ENCODE measurements at regions not wholly inside any gene's neighbourhood (a gene's known extent, or its start where the extent isn't known, plus 50 kb on each side); places are given as distances from the start of the nearest gene placed in this dataset.
A peak's percentile ranks its signal among the peaks of the same experiment; 100 is the strongest.

DNA sequence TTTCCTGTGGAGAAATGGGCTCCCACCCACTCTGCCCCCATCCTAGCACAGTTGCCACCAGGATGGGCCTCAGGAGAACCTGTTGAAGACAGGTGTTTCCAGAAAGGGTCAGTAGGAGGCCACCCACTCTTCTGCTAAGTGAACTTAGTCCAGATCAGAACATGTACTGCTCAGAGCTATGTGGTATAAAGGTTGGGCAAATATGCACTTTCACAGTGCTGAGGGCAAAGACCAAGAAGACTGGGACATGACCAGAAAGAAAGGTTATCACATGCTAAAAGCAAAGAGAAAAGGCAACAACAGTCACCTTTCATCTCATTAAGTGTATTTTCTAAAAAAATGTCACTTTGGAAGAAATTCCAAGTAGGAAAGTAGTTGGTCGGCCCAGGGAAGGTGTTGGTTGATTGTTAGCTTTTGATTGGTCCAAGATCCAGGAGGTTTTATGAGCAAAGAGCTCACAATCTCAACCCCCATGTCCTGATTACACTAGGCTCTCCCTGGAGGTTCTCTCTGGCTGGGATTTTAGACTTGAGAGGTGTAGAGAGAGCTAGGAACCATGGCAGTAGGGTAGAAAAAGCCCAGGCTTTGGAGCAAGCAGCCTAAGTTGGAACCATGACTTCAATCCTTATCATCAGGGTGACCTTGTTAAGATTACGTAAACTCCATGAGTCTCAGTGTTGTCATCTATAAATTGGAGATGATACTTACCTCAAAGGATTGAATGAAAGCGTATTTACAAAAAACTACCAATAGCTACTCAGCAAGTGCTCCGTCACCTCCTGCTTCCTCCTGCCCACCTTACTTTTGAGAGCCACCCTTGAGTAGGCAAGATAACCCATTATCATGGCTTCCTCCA lies 102.6 kb downstream of the GLUL start (continued):
- TF ChIP-seq ZFYVE20 (CRISPR knock-in tag; IDR thresholded peaks at IDR 0.05; ENCODE audit: borderline replicate concordance, low read depth) (no peak), HDAC6 (IDR thresholded peaks at IDR 0.05; ENCODE audit: low read depth, low read length) (no peak; the same call in 1 of the 2 replicates), ZNF235 (CRISPR knock-in tag; IDR thresholded peaks at IDR 0.05; ENCODE audit: borderline replicate concordance) (no peak), ZSCAN22 (CRISPR knock-in tag; IDR thresholded peaks at IDR 0.05) (no peak), ZNF224 (CRISPR knock-in tag; IDR thresholded peaks at IDR 0.05) (no peak), U2AF2 (IDR thresholded peaks at IDR 0.05; ENCODE audit: low read depth, low read length) (no peak), JUND (CRISPR knock-in tag; IDR thresholded peaks at IDR 0.05) (no peak), JARID2 (CRISPR knock-in tag; IDR thresholded peaks at IDR 0.05; ENCODE audit: insufficient replicate concordance) (no peak), ZNF160 (CRISPR knock-in tag; IDR thresholded peaks at IDR 0.05) (no peak), MED8 (CRISPR knock-in tag; IDR thresholded peaks at IDR 0.05; ENCODE audit: insufficient replicate concordance) (peak; percentile 77), ZBTB42 (CRISPR knock-in tag; IDR thresholded peaks at IDR 0.05) (no peak), SMARCC2 (IDR thresholded peaks at IDR 0.05) (no peak)
- TF ChIP-seq, protein P1, sequence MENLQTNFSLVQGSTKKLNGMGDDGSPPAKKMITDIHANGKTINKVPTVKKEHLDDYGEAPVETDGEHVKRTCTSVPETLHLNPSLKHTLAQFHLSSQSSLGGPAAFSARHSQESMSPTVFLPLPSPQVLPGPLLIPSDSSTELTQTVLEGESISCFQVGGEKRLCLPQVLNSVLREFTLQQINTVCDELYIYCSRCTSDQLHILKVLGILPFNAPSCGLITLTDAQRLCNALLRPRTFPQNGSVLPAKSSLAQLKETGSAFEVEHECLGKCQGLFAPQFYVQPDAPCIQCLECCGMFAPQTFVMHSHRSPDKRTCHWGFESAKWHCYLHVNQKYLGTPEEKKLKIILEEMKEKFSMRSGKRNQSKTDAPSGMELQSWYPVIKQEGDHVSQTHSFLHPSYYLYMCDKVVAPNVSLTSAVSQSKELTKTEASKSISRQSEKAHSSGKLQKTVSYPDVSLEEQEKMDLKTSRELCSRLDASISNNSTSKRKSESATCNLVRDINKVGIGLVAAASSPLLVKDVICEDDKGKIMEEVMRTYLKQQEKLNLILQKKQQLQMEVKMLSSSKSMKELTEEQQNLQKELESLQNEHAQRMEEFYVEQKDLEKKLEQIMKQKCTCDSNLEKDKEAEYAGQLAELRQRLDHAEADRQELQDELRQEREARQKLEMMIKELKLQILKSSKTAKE (CRISPR knock-in tag; IDR thresholded peaks at IDR 0.05; ENCODE audit: borderline replicate concordance): 0 out of 2 replicates have a peak, but pooled peaks have one; percentile 21
- TF ChIP-seq, protein P2, sequence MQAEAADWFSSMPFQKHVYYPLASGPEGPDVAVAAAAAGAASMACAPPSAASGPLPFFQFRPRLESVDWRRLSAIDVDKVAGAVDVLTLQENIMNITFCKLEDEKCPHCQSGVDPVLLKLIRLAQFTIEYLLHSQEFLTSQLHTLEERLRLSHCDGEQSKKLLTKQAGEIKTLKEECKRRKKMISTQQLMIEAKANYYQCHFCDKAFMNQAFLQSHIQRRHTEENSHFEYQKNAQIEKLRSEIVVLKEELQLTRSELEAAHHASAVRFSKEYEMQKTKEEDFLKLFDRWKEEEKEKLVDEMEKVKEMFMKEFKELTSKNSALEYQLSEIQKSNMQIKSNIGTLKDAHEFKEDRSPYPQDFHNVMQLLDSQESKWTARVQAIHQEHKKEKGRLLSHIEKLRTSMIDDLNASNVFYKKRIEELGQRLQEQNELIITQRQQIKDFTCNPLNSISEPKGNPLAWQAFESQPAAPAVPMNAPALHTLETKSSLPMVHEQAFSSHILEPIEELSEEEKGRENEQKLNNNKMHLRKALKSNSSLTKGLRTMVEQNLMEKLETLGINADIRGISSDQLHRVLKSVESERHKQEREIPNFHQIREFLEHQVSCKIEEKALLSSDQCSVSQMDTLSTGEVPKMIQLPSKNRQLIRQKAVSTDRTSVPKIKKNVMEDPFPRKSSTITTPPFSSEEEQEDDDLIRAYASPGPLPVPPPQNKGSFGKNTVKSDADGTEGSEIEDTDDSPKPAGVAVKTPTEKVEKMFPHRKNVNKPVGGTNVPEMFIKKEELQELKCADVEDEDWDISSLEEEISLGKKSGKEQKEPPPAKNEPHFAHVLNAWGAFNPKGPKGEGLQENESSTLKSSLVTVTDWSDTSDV (CRISPR knock-in tag; IDR thresholded peaks at IDR 0.05): no peak
- TF ChIP-seq, protein P3, sequence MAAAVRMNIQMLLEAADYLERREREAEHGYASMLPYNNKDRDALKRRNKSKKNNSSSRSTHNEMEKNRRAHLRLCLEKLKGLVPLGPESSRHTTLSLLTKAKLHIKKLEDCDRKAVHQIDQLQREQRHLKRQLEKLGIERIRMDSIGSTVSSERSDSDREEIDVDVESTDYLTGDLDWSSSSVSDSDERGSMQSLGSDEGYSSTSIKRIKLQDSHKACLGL (CRISPR knock-in tag; IDR thresholded peaks at IDR 0.05): no peak
- TF ChIP-seq, protein P4, sequence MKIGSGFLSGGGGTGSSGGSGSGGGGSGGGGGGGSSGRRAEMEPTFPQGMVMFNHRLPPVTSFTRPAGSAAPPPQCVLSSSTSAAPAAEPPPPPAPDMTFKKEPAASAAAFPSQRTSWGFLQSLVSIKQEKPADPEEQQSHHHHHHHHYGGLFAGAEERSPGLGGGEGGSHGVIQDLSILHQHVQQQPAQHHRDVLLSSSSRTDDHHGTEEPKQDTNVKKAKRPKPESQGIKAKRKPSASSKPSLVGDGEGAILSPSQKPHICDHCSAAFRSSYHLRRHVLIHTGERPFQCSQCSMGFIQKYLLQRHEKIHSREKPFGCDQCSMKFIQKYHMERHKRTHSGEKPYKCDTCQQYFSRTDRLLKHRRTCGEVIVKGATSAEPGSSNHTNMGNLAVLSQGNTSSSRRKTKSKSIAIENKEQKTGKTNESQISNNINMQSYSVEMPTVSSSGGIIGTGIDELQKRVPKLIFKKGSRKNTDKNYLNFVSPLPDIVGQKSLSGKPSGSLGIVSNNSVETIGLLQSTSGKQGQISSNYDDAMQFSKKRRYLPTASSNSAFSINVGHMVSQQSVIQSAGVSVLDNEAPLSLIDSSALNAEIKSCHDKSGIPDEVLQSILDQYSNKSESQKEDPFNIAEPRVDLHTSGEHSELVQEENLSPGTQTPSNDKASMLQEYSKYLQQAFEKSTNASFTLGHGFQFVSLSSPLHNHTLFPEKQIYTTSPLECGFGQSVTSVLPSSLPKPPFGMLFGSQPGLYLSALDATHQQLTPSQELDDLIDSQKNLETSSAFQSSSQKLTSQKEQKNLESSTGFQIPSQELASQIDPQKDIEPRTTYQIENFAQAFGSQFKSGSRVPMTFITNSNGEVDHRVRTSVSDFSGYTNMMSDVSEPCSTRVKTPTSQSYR (CRISPR knock-in tag; IDR thresholded peaks at IDR 0.05; ENCODE audit: borderline replicate concordance): peak; percentile 54; the same call in 1 of the 2 replicates
- TF ChIP-seq, protein P5, sequence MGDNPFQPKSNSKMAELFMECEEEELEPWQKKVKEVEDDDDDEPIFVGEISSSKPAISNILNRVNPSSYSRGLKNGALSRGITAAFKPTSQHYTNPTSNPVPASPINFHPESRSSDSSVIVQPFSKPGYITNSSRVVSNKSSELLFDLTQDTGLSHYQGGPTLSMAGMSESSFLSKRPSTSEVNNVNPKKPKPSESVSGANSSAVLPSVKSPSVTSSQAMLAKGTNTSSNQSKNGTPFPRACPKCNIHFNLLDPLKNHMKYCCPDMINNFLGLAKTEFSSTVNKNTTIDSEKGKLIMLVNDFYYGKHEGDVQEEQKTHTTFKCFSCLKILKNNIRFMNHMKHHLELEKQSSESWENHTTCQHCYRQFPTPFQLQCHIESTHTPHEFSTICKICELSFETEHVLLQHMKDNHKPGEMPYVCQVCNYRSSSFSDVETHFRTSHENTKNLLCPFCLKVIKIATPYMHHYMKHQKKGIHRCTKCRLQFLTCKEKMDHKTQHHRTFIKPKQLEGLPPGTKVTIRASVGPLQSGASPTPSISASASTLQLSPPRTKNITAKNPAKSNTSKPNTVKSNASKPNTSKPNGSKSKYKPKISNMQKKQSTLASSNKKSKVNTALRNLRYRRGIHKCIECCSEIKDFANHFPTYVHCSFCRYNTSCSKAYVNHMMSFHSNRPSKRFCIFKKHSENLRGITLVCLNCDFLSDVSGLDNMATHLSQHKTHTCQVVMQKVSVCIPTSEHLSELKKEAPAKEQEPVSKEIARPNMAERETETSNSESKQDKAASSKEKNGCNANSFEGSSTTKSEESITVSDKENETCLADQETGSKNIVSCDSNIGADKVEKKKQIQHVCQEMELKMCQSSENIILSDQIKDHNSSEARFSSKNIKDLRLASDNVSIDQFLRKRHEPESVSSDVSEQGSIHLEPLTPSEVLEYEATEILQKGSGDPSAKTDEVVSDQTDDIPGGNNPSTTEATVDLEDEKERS (CRISPR knock-in tag; IDR thresholded peaks at IDR 0.05): no peak
